ENCODE measurements at regions not wholly inside any gene's neighbourhood (a gene's known extent, or its start where the extent isn't known, plus 50 kb on each side); places are given as distances from the start of the nearest gene placed in this dataset.

- in situ Hi-C loops (cut with HindIII; ENCODE audit: low pct_ligation_motif_present, low pct_unique_long_range_greater_than_20kb, low sequenced_read_pairs) = no loop called here
- no peak for DNase-seq
These were observed 236.4 kb upstream of the EPHA4 start for GRCh38 chr2:221808488-221808887.

- DNase-seq = no peak
- in situ Hi-C loops (cut with HindIII; ENCODE audit: low pct_ligation_motif_present, low pct_unique_long_range_greater_than_20kb, low sequenced_read_pairs) = no loop called here
These were observed 235.6 kb upstream of the EPHA4 start for GRCh38 chr2:221807706-221808105.

DNA sequence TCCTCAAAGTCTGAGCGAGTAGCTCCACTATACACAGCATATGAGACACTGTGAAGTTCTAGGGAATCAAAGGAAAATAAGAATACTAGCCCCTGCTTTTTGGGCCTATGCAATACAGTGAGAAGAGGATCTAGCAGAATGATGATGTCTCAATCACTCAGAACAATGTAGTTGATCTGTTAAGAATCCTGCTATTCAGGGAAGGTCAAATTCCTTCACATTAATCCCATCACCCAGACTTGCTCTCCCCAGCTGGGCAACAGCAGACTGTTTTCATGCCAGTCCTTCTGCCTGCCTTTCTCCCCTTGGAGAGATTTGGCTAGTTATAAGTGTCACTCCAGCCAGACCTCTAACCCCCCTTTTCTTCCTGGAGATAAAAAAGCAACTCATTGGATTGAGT, 230.0 kb upstream of the EPHA4 start:
- DNase-seq = no peak
- in situ Hi-C loops (cut with HindIII; ENCODE audit: low pct_ligation_motif_present, low pct_unique_long_range_greater_than_20kb, low sequenced_read_pairs) = no loop called here

DNA sequence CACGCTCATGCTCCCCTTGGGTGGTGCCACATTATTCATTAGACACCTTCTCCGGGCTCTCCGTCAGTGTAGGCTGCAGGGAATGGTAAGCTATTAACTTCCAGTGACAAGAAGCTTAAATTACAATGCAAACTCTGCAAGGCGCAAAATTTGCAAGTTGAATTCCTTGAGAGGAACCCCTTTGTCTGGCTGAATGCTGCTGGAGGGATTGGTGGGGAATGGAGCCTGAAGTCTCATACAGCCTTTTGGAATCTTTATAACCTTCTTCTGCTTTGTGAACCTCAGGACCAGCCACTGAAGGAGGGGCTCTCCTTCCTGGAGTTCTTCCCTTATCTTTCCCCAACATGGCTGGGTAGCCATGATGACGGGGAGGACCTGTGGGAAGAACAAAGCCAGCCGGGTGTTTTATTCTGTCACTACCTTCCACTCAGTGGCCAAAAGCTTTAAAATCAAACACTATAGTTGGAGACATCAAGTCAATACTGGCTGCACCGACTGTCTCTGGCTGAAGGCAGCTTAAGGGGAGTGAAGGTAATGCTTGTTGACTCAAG, 220.9 kb upstream of the EPHA4 start:
- DNase-seq = no peak
- in situ Hi-C loops (cut with HindIII; ENCODE audit: low pct_ligation_motif_present, low pct_unique_long_range_greater_than_20kb, low sequenced_read_pairs) = no loop called here

DNA sequence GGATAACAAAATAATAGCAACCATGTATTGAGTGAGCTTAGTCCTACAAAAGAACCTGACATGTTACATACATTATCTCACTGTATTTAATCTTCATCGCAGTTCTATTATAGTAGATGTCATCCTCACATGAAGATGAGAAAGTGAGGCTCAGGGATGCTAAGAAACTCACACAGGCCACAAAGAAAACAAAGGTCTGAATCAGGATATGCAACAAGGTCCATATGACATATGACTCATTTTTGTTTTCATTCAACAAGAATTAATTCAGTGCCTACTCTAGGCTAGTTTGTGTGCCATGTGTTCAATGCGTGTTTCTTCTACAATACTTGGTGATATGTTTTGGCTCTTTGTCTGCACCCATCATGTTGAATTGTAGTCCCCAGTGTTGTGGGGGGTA, 219.7 kb upstream of the EPHA4 start:
- DNase-seq = no peak
- in situ Hi-C loops (cut with HindIII; ENCODE audit: low pct_ligation_motif_present, low pct_unique_long_range_greater_than_20kb, low sequenced_read_pairs) = no loop called here

DNA sequence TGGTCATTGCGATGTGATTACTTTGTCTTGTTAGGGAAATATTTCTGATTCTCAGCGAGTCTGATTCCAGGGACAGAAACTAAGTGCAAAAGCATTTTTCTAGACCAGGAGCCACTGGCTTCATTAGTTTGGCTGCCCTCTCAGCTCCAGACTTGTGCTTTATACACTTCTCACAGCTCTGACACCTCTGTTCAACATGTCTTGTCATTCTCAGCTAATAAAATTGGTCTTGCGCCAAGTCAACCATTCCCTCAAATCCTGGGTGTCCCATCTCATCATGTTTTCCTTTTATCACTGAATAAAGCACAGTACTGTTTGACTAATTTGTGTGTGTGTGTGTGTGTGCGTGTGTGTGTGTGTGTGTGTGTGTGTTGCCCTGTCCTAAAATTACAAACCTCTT, 215.5 kb upstream of the EPHA4 start:
- no peak for DNase-seq
- in situ Hi-C loops (cut with HindIII; ENCODE audit: low pct_ligation_motif_present, low pct_unique_long_range_greater_than_20kb, low sequenced_read_pairs) = no loop called here

GRCh38 chr2:221786297-221786926, 214.3 kb upstream of the EPHA4 start:
- in situ Hi-C loops (cut with HindIII; ENCODE audit: low pct_ligation_motif_present, low pct_unique_long_range_greater_than_20kb, low sequenced_read_pairs) = no loop called here
- DNase-seq = no peak

DNA sequence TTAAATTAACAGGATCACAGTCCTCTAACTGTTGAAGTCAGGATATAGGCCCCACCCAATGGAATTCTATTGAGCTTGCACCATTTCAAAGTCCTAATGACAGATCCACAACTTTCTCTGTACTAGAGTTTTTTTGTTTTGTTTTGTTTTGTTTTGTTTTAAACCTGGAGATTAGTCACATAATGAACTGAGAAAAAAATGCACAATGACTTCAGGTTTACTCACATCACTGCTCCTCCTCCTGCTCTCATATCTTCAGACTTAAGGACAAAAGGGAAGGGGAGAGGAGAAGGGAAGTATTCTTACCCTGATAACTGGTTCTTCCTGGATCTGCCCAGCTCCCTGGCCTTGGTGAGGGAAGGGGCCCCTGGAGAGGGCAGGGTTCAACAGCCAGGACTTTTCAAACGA, 208.2 kb upstream of the EPHA4 start:
- peak; percentile 4 for DNase-seq
- in situ Hi-C loops (cut with HindIII; ENCODE audit: low pct_ligation_motif_present, low pct_unique_long_range_greater_than_20kb, low sequenced_read_pairs) = no loop called here

GRCh38 chr2:221779614-221780067, 207.5 kb upstream of the EPHA4 start:
- in situ Hi-C loops (cut with HindIII; ENCODE audit: low pct_ligation_motif_present, low pct_unique_long_range_greater_than_20kb, low sequenced_read_pairs) = no loop called here
- peak; percentile 48 for DNase-seq

- in situ Hi-C loops (cut with HindIII; ENCODE audit: low pct_ligation_motif_present, low pct_unique_long_range_greater_than_20kb, low sequenced_read_pairs) = no loop called here
- DNase-seq = no peak
These were observed 205.9 kb upstream of the EPHA4 start for GRCh38 chr2:221778025-221778424.

DNA sequence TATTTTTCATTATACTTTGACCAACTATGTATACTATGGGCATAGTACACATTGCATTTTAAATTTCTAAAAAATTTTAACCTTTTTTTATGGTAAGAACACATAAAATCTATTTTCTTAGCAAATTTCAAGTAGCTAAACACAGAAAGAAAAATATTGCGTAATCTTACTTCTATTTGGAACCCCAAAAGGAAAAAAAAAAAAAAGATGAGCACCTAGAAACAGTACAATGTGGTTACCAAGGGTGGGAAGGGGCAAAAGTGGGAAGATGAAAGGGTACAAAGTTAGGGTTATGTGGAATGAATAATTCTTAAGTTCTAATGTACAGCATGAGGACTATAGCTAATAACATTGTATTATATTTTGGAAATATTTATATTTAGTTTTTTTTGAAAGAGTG, 205.0 kb upstream of the EPHA4 start:
- no peak for DNase-seq
- in situ Hi-C loops (cut with HindIII; ENCODE audit: low pct_ligation_motif_present, low pct_unique_long_range_greater_than_20kb, low sequenced_read_pairs) = no loop called here

DNA sequence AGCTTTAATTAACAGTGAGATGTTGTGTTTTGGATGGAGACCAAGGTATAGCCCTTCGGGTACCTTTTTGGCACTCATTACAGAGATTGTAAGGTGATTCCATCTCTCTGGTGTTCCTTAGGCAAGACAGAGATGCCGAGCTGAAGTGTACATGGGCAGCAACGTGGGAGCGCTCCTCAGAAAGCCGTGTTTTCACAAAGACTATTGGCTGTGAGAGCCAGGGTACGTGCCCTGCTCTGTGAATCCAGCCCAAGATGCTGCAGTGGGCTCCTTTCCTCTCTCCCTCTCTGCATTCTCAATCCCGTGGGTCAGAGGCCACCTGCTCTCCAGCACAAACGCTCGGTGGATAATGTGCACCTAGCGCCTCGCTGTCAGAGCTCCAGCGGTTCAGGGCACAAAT, 203.0 kb upstream of the EPHA4 start:
- in situ Hi-C loops (cut with HindIII; ENCODE audit: low pct_ligation_motif_present, low pct_unique_long_range_greater_than_20kb, low sequenced_read_pairs) = no loop called here
- no peak for DNase-seq

- DNase-seq = no peak
- in situ Hi-C loops (cut with HindIII; ENCODE audit: low pct_ligation_motif_present, low pct_unique_long_range_greater_than_20kb, low sequenced_read_pairs) = no loop called here
These were observed 202.0 kb upstream of the EPHA4 start for GRCh38 chr2:221774136-221774535.

- in situ Hi-C loops (cut with HindIII; ENCODE audit: low pct_ligation_motif_present, low pct_unique_long_range_greater_than_20kb, low sequenced_read_pairs) = no loop called here
- no peak for DNase-seq
These were observed 199.2 kb upstream of the EPHA4 start for GRCh38 chr2:221771297-221771696.

- no peak for DNase-seq
- in situ Hi-C loops (cut with HindIII; ENCODE audit: low pct_ligation_motif_present, low pct_unique_long_range_greater_than_20kb, low sequenced_read_pairs) = no loop called here
These were observed 195.3 kb upstream of the EPHA4 start for GRCh38 chr2:221767106-221768012.

DNA sequence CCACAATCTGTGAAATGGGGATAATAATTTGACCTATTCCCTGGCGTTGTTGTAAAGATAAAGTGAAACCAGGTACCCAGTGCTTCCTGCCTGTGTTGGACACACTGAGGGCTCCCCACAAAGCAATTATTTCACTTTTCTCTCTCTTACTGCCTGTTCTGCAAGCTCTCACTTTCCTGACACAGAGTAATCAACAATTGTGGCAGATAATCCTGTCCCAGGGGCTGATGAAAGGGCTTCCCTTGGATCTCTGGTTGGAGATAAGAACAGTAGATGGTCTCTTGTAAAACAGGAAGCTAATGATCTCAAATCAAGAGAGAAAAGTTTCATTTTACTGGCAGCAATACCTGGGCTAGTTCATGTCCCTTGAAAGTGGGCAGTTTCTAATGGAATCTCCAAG, 190.4 kb upstream of the EPHA4 start:
- in situ Hi-C loops (cut with HindIII; ENCODE audit: low pct_ligation_motif_present, low pct_unique_long_range_greater_than_20kb, low sequenced_read_pairs) = no loop called here
- DNase-seq = no peak

DNA sequence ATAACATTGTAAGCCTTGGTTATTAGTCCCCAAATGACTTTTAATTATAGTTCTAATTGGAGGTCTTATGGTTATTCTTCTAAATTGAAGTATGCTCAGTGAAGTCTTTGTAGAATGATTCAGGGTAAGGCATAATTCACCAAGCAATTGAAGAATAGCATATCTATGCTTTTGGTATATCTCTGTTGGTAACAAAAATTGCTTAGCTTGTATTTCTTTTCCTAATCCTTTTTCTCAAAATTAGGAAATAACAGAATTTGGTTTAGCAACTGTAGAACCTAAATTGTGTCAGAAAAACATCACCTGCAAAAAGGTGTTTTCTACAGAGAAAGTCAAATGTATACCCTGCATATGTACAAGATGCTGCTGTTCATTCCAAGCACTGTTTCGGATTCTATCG, 189.2 kb upstream of the EPHA4 start:
- in situ Hi-C loops (cut with HindIII; ENCODE audit: low pct_ligation_motif_present, low pct_unique_long_range_greater_than_20kb, low sequenced_read_pairs) = no loop called here
- DNase-seq = no peak

DNA sequence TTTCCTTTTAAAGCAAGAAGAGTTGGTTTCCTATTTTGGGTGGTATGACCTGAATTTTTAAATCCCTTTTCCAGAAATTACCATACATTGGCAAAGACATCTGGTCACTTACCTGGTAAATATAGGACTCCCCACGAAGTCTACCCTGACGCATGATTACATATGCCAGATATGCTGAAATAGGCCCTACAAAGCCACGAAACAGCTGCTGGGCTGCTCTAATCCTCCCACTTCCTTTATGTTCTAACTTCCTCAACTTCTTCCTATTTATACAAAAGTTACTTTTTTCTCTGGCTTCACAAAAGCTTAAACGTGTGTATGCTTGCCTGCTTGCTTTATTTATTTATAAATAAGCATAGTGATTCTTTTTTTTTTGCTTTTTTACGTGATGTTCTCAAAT, 186.0 kb upstream of the EPHA4 start:
- in situ Hi-C loops (cut with HindIII; ENCODE audit: low pct_ligation_motif_present, low pct_unique_long_range_greater_than_20kb, low sequenced_read_pairs) = no loop called here
- DNase-seq = no peak

GRCh38 chr2:221753401-221753800, 181.3 kb upstream of the EPHA4 start:
- in situ Hi-C loops (cut with HindIII; ENCODE audit: low pct_ligation_motif_present, low pct_unique_long_range_greater_than_20kb, low sequenced_read_pairs) = no loop called here
- DNase-seq = no peak

DNA sequence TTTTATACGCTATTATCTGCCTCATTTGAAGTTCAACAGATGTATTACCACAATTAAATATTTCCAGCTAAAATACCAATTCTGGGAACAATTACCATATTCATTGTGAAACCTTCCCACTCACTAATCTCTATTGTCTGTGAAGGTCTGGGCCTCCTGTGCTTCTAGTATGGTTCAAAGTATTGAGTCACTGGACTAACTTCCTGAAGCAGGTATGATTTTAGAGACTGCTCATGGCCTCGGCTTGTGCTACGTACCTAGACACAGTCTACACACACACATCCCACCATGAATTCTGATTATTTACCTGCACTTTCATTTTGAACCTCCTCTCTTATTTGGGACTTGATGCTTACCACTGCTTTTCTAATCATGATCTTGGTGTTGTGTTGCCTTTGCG, 180.7 kb upstream of the EPHA4 start:
- DNase-seq = no peak
- in situ Hi-C loops (cut with HindIII; ENCODE audit: low pct_ligation_motif_present, low pct_unique_long_range_greater_than_20kb, low sequenced_read_pairs) = no loop called here

All from ACHN (cell line).